ENCODE measurements at regions not wholly inside any gene's neighbourhood (a gene's known extent, or its start where the extent isn't known, plus 50 kb on each side); places are given as distances from the start of the nearest gene placed in this dataset.

DNA sequence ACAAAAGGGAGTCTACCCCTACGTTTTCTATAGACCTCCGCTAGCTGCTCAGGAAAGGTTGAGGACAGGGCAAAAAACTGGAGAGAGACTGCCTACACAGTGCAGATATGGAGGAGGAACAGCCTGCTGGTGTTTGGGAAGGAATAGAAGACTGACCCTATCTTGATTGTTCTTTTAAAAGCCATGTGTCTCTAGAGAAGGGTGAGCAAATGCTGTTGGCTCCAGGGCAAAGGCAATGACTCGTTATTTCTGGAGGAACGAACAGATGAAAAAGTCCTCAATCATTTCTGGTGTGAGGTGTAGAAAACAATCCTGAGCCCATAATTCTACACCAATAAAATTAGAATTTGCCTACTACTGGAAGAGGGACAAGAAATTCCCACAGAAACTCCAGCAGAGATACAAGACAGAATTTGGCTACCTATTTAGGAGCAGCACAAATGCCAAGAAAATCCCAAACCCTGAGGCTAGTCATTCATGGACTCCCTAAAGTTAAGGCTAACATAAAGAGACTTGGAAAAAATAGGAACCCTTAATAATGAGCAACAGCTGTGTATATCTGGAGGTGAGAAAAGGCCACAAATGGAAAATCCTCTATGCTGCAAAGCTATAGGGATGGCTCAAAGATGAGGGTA, 1206.3 kb upstream of the CNTN5 start:
- H3K9me3 ChIP-seq (ENCODE audit: low read length): no peaks in the 10 kb centered on the region
- no peaks in the 10 kb centered on the region for H3K36me3 ChIP-seq (ENCODE audit: insufficient read depth, low read length)
- no peak overlapping the region for H3K4me3 ChIP-seq (ENCODE audit: low read length)
- H2AFZ ChIP-seq (ENCODE audit: low read depth, low read length): no peak overlapping the region
- no peaks in the 10 kb centered on the region for H3K4me1 ChIP-seq (ENCODE audit: insufficient read depth, low read length)
- no peaks in the 10 kb centered on the region for H3K27me3 ChIP-seq (ENCODE audit: insufficient read depth, low read length)

DNA sequence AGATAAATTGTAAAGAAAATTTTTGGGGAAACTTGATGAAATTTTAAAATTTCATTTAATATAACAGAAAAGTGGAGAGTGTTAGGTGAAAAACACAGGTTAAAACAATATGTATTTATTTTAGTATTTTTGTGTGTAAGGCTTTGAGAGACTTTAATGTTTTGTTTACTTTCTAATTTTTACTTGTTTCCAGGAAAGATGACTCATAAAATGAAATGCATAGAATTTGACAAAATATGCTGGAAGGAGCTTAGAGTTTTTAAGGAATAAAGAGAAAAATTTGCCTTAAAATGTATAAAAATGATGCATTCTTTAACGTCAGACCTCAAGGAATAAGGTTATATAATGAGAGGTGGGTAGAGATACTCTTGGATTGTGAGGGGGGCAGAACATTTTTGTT, 1205.1 kb upstream of the CNTN5 start:
- Histone ChIP-seq H2AFZ (ENCODE audit: low read depth, low read length) (no peak overlapping the region), H3K4me1 (ENCODE audit: insufficient read depth, low read length) (no peaks in the 10 kb centered on the region), H3K4me3 (ENCODE audit: low read length) (no peak overlapping the region), H3K27me3 (ENCODE audit: insufficient read depth, low read length) (no peaks in the 10 kb centered on the region), H3K36me3 (ENCODE audit: insufficient read depth, low read length) (no peaks in the 10 kb centered on the region), H3K9me3 (ENCODE audit: low read length) (no peaks in the 10 kb centered on the region)

DNA sequence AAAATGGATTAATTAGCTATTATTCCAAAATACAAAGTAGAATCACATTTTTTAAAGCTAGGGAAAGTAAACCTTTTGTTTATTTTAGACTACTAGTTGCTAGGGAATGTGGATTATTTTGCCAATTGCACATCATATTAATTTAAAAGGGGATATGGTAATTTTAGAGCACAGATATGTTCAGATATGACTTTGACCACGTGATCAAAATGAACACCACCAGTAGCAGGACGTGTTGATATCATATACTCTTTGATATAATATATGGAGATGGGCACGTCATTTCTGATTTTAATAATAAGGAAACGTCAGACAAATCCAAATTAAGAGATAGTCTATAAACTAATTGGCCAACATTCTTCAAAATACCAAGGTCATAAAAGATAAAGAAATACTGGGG, 1188.3 kb upstream of the CNTN5 start:
- no peak overlapping the region for H2AFZ ChIP-seq (ENCODE audit: low read depth, low read length)
- no peaks in the 10 kb centered on the region for H3K27me3 ChIP-seq (ENCODE audit: insufficient read depth, low read length)
- H3K9me3 ChIP-seq (ENCODE audit: low read length): no peaks in the 10 kb centered on the region
- H3K4me1 ChIP-seq (ENCODE audit: insufficient read depth, low read length): no peaks in the 10 kb centered on the region
- H3K4me3 ChIP-seq (ENCODE audit: low read length): no peak overlapping the region
- H3K36me3 ChIP-seq (ENCODE audit: insufficient read depth, low read length): no peaks in the 10 kb centered on the region

DNA sequence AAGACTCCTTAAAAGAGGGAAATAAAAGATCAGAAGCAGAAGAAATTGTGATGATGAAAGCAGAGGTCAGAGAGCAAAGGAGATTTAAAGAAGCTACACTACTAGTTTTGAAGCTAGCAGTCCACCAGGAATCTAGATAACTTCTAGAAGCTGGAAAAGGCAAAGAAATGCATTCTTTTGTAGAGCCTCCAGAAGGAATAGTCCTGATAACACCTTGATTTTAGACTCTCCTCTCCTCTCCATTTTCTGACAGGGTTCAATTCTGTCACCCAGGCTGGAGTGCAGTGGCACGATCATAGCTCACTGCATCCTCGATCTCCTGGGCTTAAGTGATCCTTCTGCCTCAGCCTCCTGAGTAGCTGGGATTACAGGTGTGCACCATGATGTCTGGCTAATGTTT, 1187.3 kb upstream of the CNTN5 start:
- Histone ChIP-seq H2AFZ (ENCODE audit: low read depth, low read length) (no peak overlapping the region), H3K36me3 (ENCODE audit: insufficient read depth, low read length) (no peaks in the 10 kb centered on the region), H3K4me3 (ENCODE audit: low read length) (no peak overlapping the region), H3K9me3 (ENCODE audit: low read length) (no peaks in the 10 kb centered on the region), H3K4me1 (ENCODE audit: insufficient read depth, low read length) (no peaks in the 10 kb centered on the region), H3K27me3 (ENCODE audit: insufficient read depth, low read length) (no peaks in the 10 kb centered on the region)

DNA sequence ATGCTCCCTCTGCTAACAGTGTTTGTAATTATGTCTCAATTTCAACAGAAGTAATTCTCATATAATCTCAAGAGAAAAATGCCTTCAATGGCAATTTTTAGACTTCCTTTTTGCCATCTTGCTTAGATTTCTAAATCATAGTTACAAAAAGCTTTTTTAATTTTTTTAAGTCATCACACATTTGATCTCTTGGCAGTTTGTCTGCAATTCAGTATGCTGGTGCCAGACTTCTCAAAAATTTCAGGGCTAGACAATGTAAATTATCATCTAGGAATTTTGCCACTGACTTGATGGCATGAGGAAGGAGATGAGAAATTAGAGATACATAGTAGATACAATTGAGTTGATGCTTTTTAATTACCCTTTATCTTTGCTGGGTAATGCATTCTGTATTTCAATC, 1176.7 kb upstream of the CNTN5 start:
- H2AFZ ChIP-seq (ENCODE audit: low read depth, low read length): no peak overlapping the region
- no peaks in the 10 kb centered on the region for H3K4me1 ChIP-seq (ENCODE audit: insufficient read depth, low read length)
- no peaks in the 10 kb centered on the region for H3K36me3 ChIP-seq (ENCODE audit: insufficient read depth, low read length)

DNA sequence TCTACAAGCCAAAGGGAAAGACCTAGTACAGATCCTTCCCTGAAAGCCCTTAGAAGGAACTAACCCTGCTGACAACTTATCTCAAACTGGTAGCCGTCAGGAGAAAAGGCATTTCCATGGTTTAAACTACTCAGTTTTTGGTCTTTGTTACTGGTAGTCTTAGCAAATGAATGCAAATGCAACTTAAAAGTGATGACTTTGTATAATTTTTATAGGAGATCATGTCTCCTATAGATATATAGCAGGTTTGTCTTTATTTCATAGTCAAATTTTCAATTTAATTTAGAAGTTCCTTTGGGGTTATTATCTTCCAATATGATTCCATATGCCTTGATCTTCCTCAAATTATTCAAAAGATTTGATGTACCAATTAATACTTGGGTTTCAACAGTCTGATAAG, 1173.0 kb upstream of the CNTN5 start:
- Histone ChIP-seq H2AFZ (ENCODE audit: low read depth, low read length) (no peak overlapping the region), H3K4me1 (ENCODE audit: insufficient read depth, low read length) (peaks cover 6% of the 10 kb centered on the region), H3K27me3 (ENCODE audit: insufficient read depth, low read length) (no peaks in the 10 kb centered on the region), H3K4me3 (ENCODE audit: low read length) (no peak overlapping the region), H3K9me3 (ENCODE audit: low read length) (no peaks in the 10 kb centered on the region), H3K36me3 (ENCODE audit: insufficient read depth, low read length) (no peaks in the 10 kb centered on the region)

More for the DNA sequence above, 1176.7 kb upstream of the CNTN5 start:
- no peaks in the 10 kb centered on the region for H3K9me3 ChIP-seq (ENCODE audit: low read length)
- no peaks in the 10 kb centered on the region for H3K27me3 ChIP-seq (ENCODE audit: insufficient read depth, low read length)
- H3K4me3 ChIP-seq (ENCODE audit: low read length): no peak overlapping the region

DNA sequence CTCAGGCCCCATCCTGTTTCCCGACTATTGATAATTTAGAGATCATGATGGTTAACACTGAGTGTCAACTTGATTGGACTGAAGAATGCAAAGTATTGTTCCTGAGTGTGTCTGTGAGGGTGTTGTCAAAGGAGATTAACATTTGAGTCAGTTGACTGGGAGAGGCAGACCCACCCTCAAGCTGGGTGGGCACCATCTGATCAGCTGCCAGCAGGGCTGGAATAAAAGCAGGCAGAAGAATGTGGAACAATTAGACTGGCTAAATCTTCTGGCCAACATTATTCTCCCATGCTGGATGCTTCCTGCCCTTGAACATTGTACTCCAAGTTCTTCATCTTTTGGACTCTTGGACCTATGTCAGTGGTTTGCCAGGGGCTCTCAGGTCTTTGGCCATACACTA, 1170.0 kb upstream of the CNTN5 start:
- Histone ChIP-seq H3K27me3 (ENCODE audit: insufficient read depth, low read length) (no peaks in the 10 kb centered on the region), H3K4me1 (ENCODE audit: insufficient read depth, low read length) (peaks cover 6% of the 10 kb centered on the region), H3K9me3 (ENCODE audit: low read length) (no peaks in the 10 kb centered on the region), H3K36me3 (ENCODE audit: insufficient read depth, low read length) (no peaks in the 10 kb centered on the region), H2AFZ (ENCODE audit: low read depth, low read length) (no peak overlapping the region), H3K4me3 (ENCODE audit: low read length) (no peak overlapping the region)

DNA sequence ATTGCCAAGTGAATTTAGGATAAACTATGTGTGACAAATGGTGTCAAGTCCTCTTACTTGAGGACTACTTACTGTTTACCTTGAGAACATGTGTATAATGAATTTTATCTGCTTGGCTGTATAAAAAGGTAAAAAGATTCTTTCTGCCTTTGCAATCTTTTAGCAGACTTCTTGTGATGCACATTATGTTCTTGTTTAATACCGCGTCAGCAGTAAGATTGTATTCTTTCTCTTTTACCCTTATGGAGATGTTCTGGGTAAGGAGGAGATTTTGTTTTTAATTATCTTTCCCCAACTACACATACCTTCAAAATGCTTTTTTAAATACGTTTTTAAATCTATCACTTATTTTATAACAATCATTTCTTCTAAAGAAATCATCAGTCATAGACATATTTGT, 1166.4 kb upstream of the CNTN5 start:
- no peak overlapping the region for H3K4me3 ChIP-seq (ENCODE audit: low read length)
- H3K4me1 ChIP-seq (ENCODE audit: insufficient read depth, low read length): peaks cover 6% of the 10 kb centered on the region
- H3K9me3 ChIP-seq (ENCODE audit: low read length): no peaks in the 10 kb centered on the region
- H3K36me3 ChIP-seq (ENCODE audit: insufficient read depth, low read length): no peaks in the 10 kb centered on the region
- H2AFZ ChIP-seq (ENCODE audit: low read depth, low read length): no peak overlapping the region
- no peaks in the 10 kb centered on the region for H3K27me3 ChIP-seq (ENCODE audit: insufficient read depth, low read length)

DNA sequence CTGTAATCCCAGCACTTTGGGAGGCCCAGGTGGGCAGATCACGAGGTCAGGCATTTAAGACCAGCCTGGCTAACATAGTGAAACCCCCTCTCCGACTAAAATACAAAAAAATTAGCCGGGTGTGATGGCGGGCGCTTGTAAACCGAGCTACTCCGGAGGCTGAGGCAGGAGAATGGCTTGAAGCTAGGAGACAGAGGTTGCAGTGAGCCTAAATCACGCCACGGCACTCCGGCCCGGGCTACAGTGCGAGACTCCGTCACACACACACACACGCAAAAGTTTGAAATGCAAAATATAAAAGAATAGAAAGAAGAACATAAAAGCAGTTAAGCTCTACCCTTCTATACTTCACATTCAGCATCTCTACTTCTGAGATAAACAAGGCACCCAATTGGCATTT, 1165.9 kb upstream of the CNTN5 start:
- H3K4me1 ChIP-seq (ENCODE audit: insufficient read depth, low read length): peaks cover 6% of the 10 kb centered on the region
- H3K27me3 ChIP-seq (ENCODE audit: insufficient read depth, low read length): no peaks in the 10 kb centered on the region
- H2AFZ ChIP-seq (ENCODE audit: low read depth, low read length): no peak overlapping the region
- no peaks in the 10 kb centered on the region for H3K9me3 ChIP-seq (ENCODE audit: low read length)
- H3K36me3 ChIP-seq (ENCODE audit: insufficient read depth, low read length): no peaks in the 10 kb centered on the region
- H3K4me3 ChIP-seq (ENCODE audit: low read length): no peak overlapping the region

DNA sequence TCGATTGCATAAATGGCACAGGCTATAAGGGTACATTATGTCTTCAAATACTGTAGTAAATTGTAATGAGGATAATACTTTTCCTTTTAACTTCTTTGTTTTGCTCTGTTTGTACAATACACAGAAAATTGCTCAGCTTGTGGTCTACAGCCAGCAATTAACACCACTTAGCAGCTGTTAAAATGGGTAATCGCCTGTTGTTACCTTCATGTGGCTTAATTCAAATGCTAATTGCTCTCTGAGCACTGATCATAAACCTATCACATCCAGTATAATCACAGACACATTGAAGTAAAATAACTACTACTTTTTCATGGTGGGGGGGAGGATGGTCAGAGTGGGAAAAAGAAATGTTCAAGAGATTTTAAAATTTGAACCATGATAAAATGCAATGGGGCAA, 1164.1 kb upstream of the CNTN5 start:
- Histone ChIP-seq H3K4me3 (ENCODE audit: low read length) (no peak overlapping the region), H3K4me1 (ENCODE audit: insufficient read depth, low read length) (no peaks in the 10 kb centered on the region), H3K27me3 (ENCODE audit: insufficient read depth, low read length) (no peaks in the 10 kb centered on the region), H2AFZ (ENCODE audit: low read depth, low read length) (no peak overlapping the region), H3K36me3 (ENCODE audit: insufficient read depth, low read length) (no peaks in the 10 kb centered on the region), H3K9me3 (ENCODE audit: low read length) (no peaks in the 10 kb centered on the region)

DNA sequence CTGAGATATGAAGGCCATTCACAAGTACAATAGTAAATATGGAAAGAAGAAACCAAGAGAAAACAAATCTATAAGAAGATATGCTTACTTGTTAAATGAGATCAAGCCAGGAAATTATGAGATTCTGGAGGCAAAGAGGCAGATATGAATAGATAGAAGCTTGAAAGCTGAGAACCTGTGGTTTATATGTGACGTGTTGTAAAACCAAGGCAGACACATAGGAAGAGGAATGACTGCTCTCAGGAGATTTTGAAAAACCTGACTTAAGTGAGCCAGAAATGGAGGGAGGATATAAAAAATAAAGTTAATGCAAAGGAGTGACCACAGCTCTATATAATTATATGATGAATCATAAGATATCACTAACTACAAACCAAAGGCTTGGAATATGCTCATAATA, 1160.5 kb upstream of the CNTN5 start:
- Histone ChIP-seq H3K4me3 (ENCODE audit: low read length) (no peak overlapping the region), H3K9me3 (ENCODE audit: low read length) (no peaks in the 10 kb centered on the region), H3K27me3 (ENCODE audit: insufficient read depth, low read length) (no peaks in the 10 kb centered on the region)

DNA sequence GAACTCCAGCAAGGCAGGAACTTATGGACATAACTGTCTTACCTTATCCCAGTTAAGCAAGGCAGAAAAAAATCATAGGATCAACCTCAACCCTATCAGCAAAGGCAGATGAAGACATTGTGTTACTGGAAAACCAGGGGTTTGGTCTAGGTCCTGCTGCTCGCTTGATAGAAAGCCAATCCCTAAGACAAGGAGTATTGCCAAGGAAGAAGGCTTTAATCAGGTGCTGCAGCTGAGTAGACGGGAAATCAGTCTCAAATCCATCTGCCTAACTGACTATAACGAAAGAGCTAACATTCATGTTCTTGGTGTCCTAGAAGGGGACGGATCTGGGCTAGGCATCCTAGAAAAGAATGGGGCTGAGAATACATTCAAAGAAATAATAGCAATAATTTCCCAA, 1158.7 kb upstream of the CNTN5 start:
- no peak overlapping the region for H3K4me3 ChIP-seq (ENCODE audit: low read length)
- no peaks in the 10 kb centered on the region for H3K4me1 ChIP-seq (ENCODE audit: insufficient read depth, low read length)
- H2AFZ ChIP-seq (ENCODE audit: low read depth, low read length): no peak overlapping the region
- H3K27me3 ChIP-seq (ENCODE audit: insufficient read depth, low read length): no peaks in the 10 kb centered on the region
- no peaks in the 10 kb centered on the region for H3K9me3 ChIP-seq (ENCODE audit: low read length)
- H3K36me3 ChIP-seq (ENCODE audit: insufficient read depth, low read length): no peaks in the 10 kb centered on the region

More for the DNA sequence above, 1160.5 kb upstream of the CNTN5 start:
- Histone ChIP-seq H2AFZ (ENCODE audit: low read depth, low read length) (no peak overlapping the region), H3K4me1 (ENCODE audit: insufficient read depth, low read length) (no peaks in the 10 kb centered on the region), H3K36me3 (ENCODE audit: insufficient read depth, low read length) (no peaks in the 10 kb centered on the region)

DNA sequence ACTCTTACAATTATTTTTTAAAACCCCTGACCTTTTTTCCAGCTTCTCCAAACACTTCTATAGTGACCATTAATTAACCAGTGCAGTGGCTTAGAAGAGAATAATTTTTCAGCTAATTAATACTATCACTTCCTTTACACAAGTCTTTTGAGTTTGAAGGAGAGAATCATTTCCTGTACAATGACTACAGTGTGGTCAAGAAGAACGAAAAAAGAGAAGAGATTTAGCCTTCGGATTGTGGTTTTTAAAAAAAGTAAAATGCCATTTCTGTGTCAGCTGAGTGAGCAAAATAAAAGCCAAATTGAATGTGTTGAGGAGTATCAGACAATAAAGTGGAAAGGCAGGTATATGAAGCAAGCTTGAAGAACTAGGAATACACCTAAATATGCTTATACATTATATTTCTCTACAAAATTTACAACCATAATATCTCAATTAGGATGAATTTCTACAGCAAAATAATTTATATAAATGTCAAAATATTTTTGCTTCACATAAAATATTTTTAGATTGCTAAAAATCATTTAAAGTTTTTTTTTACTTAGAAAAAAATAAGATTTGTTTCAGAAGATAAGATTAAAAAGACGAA, 1155.2 kb upstream of the CNTN5 start:
- H2AFZ ChIP-seq (ENCODE audit: low read depth, low read length): no peak overlapping the region
- H3K9me3 ChIP-seq (ENCODE audit: low read length): no peaks in the 10 kb centered on the region
- no peaks in the 10 kb centered on the region for H3K4me1 ChIP-seq (ENCODE audit: insufficient read depth, low read length)
- H3K4me3 ChIP-seq (ENCODE audit: low read length): no peak overlapping the region
- H3K27me3 ChIP-seq (ENCODE audit: insufficient read depth, low read length): no peaks in the 10 kb centered on the region
- H3K36me3 ChIP-seq (ENCODE audit: insufficient read depth, low read length): no peaks in the 10 kb centered on the region

DNA sequence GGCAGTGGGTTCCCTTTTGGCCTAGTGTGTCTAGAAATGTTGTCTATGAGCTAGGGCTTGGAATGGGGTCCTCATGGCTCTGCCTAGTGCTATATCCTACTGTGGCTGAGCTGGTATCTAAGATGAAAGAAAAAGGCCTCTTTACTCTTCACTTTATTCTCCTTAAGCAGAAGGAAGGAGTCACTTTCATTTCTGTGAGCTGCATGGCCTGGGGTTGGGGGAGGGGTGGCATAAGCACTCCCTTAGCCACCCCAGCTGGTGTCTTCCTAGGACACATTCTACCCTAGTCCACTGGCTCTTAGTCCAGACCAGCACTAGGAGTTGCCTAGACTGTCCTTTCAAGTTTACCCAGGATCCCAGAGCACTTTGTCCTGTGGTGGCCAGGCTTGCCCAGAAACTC, 1148.9 kb upstream of the CNTN5 start:
- H3K9me3 ChIP-seq (ENCODE audit: low read length): no peaks in the 10 kb centered on the region
- no peak overlapping the region for H2AFZ ChIP-seq (ENCODE audit: low read depth, low read length)
- no peaks in the 10 kb centered on the region for H3K27me3 ChIP-seq (ENCODE audit: insufficient read depth, low read length)
- H3K36me3 ChIP-seq (ENCODE audit: insufficient read depth, low read length): no peaks in the 10 kb centered on the region
- H3K4me1 ChIP-seq (ENCODE audit: insufficient read depth, low read length): peaks cover 6% of the 10 kb centered on the region
- no peak overlapping the region for H3K4me3 ChIP-seq (ENCODE audit: low read length)

Measured in neuron (in vitro differentiated cells).